ENCODE measurements at regions not wholly inside any gene's neighbourhood (a gene's known extent, or its start where the extent isn't known, plus 50 kb on each side); places are given as distances from the start of the nearest gene placed in this dataset.

GRCh38 chr13:97852181-97852874 is 101.1 kb upstream of the IPO5 start:
- TF ChIP-seq CTCF (IDR thresholded peaks at IDR 0.05; ENCODE audit: control insufficient read depth, insufficient read depth, low read depth, low read length, missing control alignments), result no peak
- no peak overlapping the region for H3K4me3 ChIP-seq (ENCODE audit: control insufficient read depth, low read depth, low read length)
- DNase-seq (ENCODE audit: low read depth), result no peak

GRCh38 chr13:97853550-97853949 is 99.9 kb upstream of the IPO5 start:
- TF ChIP-seq CTCF (IDR thresholded peaks at IDR 0.05; ENCODE audit: control insufficient read depth, insufficient read depth, low read depth, low read length, missing control alignments), result no peak
- no peak for DNase-seq (ENCODE audit: low read depth)
- H3K4me3 ChIP-seq (ENCODE audit: control insufficient read depth, low read depth, low read length), result no peak overlapping the region

- no peak overlapping the region for H3K4me3 ChIP-seq (ENCODE audit: control insufficient read depth, low read depth, low read length)
- TF ChIP-seq CTCF (IDR thresholded peaks at IDR 0.05; ENCODE audit: control insufficient read depth, insufficient read depth, low read depth, low read length, missing control alignments), result peak; percentile 82
- DNase-seq (ENCODE audit: low read depth), result peak; percentile 78
Observed at GRCh38 chr13:97855570-97856303, 97.7 kb upstream of the IPO5 start.

GRCh38 chr13:97856304-97856675 is 97.2 kb upstream of the IPO5 start:
- H3K4me3 ChIP-seq (ENCODE audit: control insufficient read depth, low read depth, low read length), result no peak overlapping the region
- no peak for TF ChIP-seq CTCF (IDR thresholded peaks at IDR 0.05; ENCODE audit: control insufficient read depth, insufficient read depth, low read depth, low read length, missing control alignments)
- no peak for DNase-seq (ENCODE audit: low read depth)

- TF ChIP-seq CTCF (IDR thresholded peaks at IDR 0.05; ENCODE audit: control insufficient read depth, insufficient read depth, low read depth, low read length, missing control alignments), result no peak
- DNase-seq (ENCODE audit: low read depth), result no peak
- H3K4me3 ChIP-seq (ENCODE audit: control insufficient read depth, low read depth, low read length), result no peak overlapping the region
Observed at GRCh38 chr13:97858161-97858560, 95.3 kb upstream of the IPO5 start.

- no peak for TF ChIP-seq CTCF (IDR thresholded peaks at IDR 0.05; ENCODE audit: control insufficient read depth, insufficient read depth, low read depth, low read length, missing control alignments)
Observed at GRCh38 chr13:97866346-97866745, 87.1 kb upstream of the IPO5 start.

More at GRCh38 chr13:97866346-97866745, 87.1 kb upstream of the IPO5 start:
- no peak overlapping the region for H3K4me3 ChIP-seq (ENCODE audit: control insufficient read depth, low read depth, low read length)
- DNase-seq (ENCODE audit: low read depth), result no peak

Data from AG09309 (cell line).